Progenitor cell of endocrine pancreas (in vitro differentiated cells): ENCODE measurements at regions not wholly inside any gene's neighbourhood (a gene's known extent, or its start where the extent isn't known, plus 50 kb on each side); places are given as distances from the start of the nearest gene placed in this dataset.

ENCODE experiments used
- DNase-seq: peaks from one replicate; pipeline ENCODE4 v3.0.0; 2021; ENCODE audit warnings: low spot score; ENCODE audit not compliant: unreplicated experiment
- H3K27ac Mint-ChIP-seq: 2 replicates; pipeline ENCODE4 v1.8.0; 2021; ENCODE audit warnings: mild to moderate bottlenecking, moderate library complexity, mixed read lengths
- H3K27me3 Mint-ChIP-seq: 2 replicates; pipeline ENCODE4 v1.8.0; 2021; ENCODE audit warnings: mixed read lengths
- H3K36me3 Mint-ChIP-seq: 2 replicates; pipeline ENCODE4 v1.8.0; 2022; ENCODE audit warnings: mixed read lengths; ENCODE audit not compliant: insufficient read depth
- H3K4me1 Mint-ChIP-seq: 2 replicates; pipeline ENCODE4 v1.8.0; 2021; ENCODE audit warnings: low read depth, mixed read lengths
- H3K4me3 Mint-ChIP-seq: 2 replicates; pipeline ENCODE4 v1.8.0; 2021; ENCODE audit warnings: low read depth, mild to moderate bottlenecking, moderate library complexity, mixed read lengths
- H3K9me3 Mint-ChIP-seq: 2 replicates; pipeline ENCODE4 v1.8.0; 2021; ENCODE audit warnings: low read depth, mixed read lengths
- TF ChIP-seq, protein P1 (sequence below): fragments of 200-600 bp; sonication (generic); IDR thresholded peaks from one replicate; pipeline ENCODE4 v1.5.0; 2021; ENCODE audit warnings: antibody characterized with exemption, mild to moderate bottlenecking; ENCODE audit not compliant: unreplicated experiment

GRCh38 chr13:44236801-44237207 is 136.8 kb upstream of the SERP2 start:
- Mint-ChIP-seq H3K27ac (no peak overlapping the region), H3K36me3 (no peaks in the 10 kb centered on the region), H3K4me3 (no peak overlapping the region), H3K9me3 (no peaks in the 10 kb centered on the region), H3K4me1 (peaks cover 13% of the 10 kb centered on the region), H3K27me3 (peaks cover 3% of the 10 kb centered on the region)
- TF ChIP-seq, protein P1, sequence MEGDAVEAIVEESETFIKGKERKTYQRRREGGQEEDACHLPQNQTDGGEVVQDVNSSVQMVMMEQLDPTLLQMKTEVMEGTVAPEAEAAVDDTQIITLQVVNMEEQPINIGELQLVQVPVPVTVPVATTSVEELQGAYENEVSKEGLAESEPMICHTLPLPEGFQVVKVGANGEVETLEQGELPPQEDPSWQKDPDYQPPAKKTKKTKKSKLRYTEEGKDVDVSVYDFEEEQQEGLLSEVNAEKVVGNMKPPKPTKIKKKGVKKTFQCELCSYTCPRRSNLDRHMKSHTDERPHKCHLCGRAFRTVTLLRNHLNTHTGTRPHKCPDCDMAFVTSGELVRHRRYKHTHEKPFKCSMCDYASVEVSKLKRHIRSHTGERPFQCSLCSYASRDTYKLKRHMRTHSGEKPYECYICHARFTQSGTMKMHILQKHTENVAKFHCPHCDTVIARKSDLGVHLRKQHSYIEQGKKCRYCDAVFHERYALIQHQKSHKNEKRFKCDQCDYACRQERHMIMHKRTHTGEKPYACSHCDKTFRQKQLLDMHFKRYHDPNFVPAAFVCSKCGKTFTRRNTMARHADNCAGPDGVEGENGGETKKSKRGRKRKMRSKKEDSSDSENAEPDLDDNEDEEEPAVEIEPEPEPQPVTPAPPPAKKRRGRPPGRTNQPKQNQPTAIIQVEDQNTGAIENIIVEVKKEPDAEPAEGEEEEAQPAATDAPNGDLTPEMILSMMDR, result no peak
- no peak for DNase-seq

DNA sequence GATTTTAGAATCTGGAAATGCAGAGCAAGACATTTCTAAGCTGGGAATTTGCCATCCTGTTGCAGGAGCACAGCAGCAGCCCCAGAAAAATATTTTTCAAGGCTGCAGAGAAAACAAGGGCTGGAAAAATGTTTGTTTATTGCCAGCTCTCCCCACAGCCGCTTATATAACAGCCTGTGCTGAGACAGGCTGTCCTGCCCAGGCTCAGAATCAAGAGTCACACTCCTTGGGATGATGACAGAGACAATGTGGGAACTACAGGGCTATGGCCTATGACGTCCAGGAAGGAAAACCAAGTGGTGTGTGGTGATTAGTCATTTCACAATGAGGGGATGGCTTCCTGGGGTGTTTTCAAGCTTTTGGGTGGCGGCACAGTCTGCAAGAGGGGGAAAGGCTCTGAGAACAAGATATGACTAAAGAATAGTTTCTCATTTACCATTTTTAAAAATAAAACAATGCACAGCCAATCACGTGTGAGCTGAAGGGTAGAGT is 136.3 kb upstream of the SERP2 start:
- Mint-ChIP-seq H3K9me3 (no peaks in the 10 kb centered on the region), H3K27ac (no peak overlapping the region), H3K4me1 (peaks cover 12% of the 10 kb centered on the region), H3K27me3 (peaks cover 3% of the 10 kb centered on the region), H3K4me3 (no peak overlapping the region), H3K36me3 (no peaks in the 10 kb centered on the region)
- TF ChIP-seq, protein P1, result no peak
- DNase-seq, result no peak

GRCh38 chr13:44237881-44238421 is 135.7 kb upstream of the SERP2 start:
- Mint-ChIP-seq H3K9me3 (no peaks in the 10 kb centered on the region), H3K36me3 (no peaks in the 10 kb centered on the region), H3K4me3 (no peak overlapping the region), H3K27me3 (peaks cover 3% of the 10 kb centered on the region), H3K4me1 (peaks cover 14% of the 10 kb centered on the region), H3K27ac (no peak overlapping the region)
- TF ChIP-seq, protein P1, result no peak
- no peak for DNase-seq

DNA sequence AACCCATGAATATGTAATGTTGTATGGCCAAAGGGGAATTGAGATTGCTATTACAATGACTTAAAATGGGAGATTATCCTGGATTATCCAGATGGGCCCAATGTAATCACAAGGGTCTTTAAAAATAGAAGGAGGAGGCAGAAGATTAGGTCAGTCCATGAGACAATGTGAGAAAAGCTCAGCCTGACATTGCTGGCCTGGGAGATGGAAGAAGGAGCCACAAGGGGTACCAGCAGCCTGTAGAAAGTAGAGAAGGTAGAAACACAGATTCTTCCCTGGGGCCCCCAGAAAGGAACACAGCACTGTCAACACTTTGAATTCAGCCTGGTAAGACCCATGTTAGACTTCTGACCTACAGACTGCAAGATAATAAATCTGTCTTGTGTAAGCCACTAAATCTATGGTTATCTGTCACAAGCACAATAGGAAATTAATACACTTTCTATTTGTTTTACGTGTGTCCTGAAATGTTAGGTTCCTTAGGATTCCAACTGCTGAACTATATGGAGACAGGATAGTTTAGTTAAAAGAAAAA is 132.9 kb upstream of the SERP2 start:
- H3K4me3 Mint-ChIP-seq, result no peak overlapping the region
- H3K4me1 Mint-ChIP-seq, result peaks cover 30% of the 10 kb centered on the region
- no peaks in the 10 kb centered on the region for H3K27me3 Mint-ChIP-seq
- TF ChIP-seq, protein P1, result no peak
- H3K9me3 Mint-ChIP-seq, result no peaks in the 10 kb centered on the region
- DNase-seq, result no peak
- no peak overlapping the region for H3K27ac Mint-ChIP-seq
- no peaks in the 10 kb centered on the region for H3K36me3 Mint-ChIP-seq

DNA sequence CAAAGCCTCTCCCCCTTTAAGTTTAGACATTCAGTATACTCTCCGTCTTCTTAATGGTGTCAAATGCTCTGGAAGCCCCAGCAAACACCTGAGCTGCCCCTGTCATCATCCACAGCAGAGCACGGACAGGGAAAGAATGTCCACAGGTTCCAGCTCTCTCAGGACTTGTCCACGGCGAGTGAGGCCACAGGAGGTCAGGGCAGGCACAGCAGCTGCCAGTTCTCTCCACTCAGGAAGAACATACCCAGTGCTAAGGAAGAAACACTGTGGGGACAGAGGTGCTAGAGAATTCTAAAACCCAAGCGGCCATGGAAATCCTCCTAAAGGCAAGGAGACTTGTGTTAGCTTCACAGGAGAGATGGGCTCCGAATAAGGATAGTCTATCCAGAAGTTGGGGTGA is 132.0 kb upstream of the SERP2 start:
- TF ChIP-seq, protein P1, result no peak
- Mint-ChIP-seq H3K9me3 (no peaks in the 10 kb centered on the region), H3K27ac (no peak overlapping the region), H3K4me3 (no peak overlapping the region), H3K4me1 (peaks cover 30% of the 10 kb centered on the region), H3K36me3 (no peaks in the 10 kb centered on the region), H3K27me3 (no peaks in the 10 kb centered on the region)
- DNase-seq, result no peak
